GM12891 (cell line): ENCODE measurements at regions not wholly inside any gene's neighbourhood (a gene's known extent, or its start where the extent isn't known, plus 50 kb on each side); places are given as distances from the start of the nearest gene placed in this dataset.

ENCODE experiments used
- POLR2A ChIP-seq: IDR thresholded peaks from 2 replicates; pipeline ENCODE4 v1.6.1; 2011; ENCODE audit warnings: low read depth, low read length, control low read depth
- SPI1 ChIP-seq: IDR thresholded peaks from 2 replicates; pipeline ENCODE4 v1.6.1; 2011; ENCODE audit warnings: low read depth, low read length, control low read depth

DNA sequence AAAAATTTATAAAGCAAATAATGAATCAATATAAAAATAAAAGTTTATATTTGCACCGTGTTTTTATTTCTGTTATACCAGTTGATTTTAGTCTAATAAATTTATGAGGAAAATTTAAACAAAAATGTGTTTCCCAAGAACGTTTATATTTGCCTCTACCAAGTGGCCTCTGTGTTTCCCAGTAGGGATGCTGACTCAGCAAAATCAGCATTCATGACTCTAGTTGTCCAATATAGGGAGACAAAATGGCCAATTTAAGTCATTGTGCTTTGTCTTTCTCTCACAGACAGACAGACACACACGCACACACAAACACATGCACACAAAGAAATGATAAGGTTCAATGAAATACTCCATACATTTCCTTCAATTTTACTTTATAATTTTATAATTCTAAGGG, 942.5 kb upstream of the ZWINT start:
- no peak for TF ChIP-seq POLR2A
- TF ChIP-seq SPI1 = no peak
